OCI-LY1 (cell line): ENCODE measurements at regions not wholly inside any gene's neighbourhood (a gene's known extent, or its start where the extent isn't known, plus 50 kb on each side); places are given as distances from the start of the nearest gene placed in this dataset.
"Not testable (repeated sequence)": the region's sequence is repeated elsewhere in the genome, so short reads cannot be mapped to it uniquely, and the experiment has no call there.

Source experiments
- H2AFZ ChIP-seq: fragments of 200-600 bp; sonication (generic), shearing (Covaris generic); 2 replicates; pipeline ENCODE4 v1.6.0; 2014; ENCODE audit warnings: antibody characterized with exemption, mild to moderate bottlenecking, low read length
- H3F3A ChIP-seq: fragments of 200-600 bp; sonication (generic), shearing (Covaris generic); 2 replicates; pipeline ENCODE4 v1.6.0; 2014; ENCODE audit warnings: mild to moderate bottlenecking, antibody characterized with exemption, low read length, moderate library complexity; ENCODE audit not compliant: insufficient read depth
- H3K27ac ChIP-seq: fragments of 200-600 bp; sonication (generic); 2 replicates; pipeline ENCODE4 v1.5.1; 2014; ENCODE audit warnings: low read length, mixed run types, mild to moderate bottlenecking, low read depth; ENCODE audit not compliant: poor library complexity, severe bottlenecking
- H3K27me3 ChIP-seq: fragments of 200-600 bp; sonication (generic); 2 replicates; pipeline ENCODE4 v1.6.0; 2014; ENCODE audit warnings: antibody characterized with exemption, mild to moderate bottlenecking, low read length, moderate library complexity; ENCODE audit not compliant: insufficient read depth
- H3K36me3 ChIP-seq: fragments of 200-600 bp; sonication (generic); 2 replicates; pipeline ENCODE4 v1.6.1; 2014; ENCODE audit warnings: mild to moderate bottlenecking, antibody characterized with exemption, low read length, moderate library complexity, mixed read lengths; ENCODE audit not compliant: insufficient read depth
- H3K4me1 ChIP-seq: fragments of 200-600 bp; sonication (generic); 2 replicates; pipeline ENCODE4 v1.5.1; 2014; ENCODE audit warnings: mild to moderate bottlenecking, low read length, moderate library complexity; ENCODE audit not compliant: insufficient read depth, severe bottlenecking
- H3K4me2 ChIP-seq: fragments of 200-600 bp; sonication (generic), shearing (Covaris generic); 2 replicates; pipeline ENCODE4 v1.6.1; 2014; ENCODE audit warnings: low read length
- H3K4me3 ChIP-seq: fragments of 200-600 bp; sonication (generic); 2 replicates; pipeline ENCODE4 v1.5.1; 2014; ENCODE audit warnings: low read length, low read depth, mild to moderate bottlenecking, mixed read lengths; ENCODE audit not compliant: poor library complexity, severe bottlenecking
- H3K79me2 ChIP-seq: fragments of 200-600 bp; shearing (Covaris generic); 2 replicates; pipeline ENCODE4 v1.6.1; 2016; ENCODE audit warnings: mixed run types, low read length, mixed read lengths; ENCODE audit not compliant: insufficient read depth
- H3K9ac ChIP-seq: fragments of 200-600 bp; sonication (generic), shearing (Covaris generic); 2 replicates; pipeline ENCODE4 v1.6.1; 2014; ENCODE audit warnings: mild to moderate bottlenecking, low read length, mixed read lengths
- H3K9me2 ChIP-seq: fragments of 200-600 bp; sonication (generic), shearing (Covaris generic); 2 replicates; pipeline ENCODE4 v1.6.1; 2014; ENCODE audit warnings: low read depth, mild to moderate bottlenecking, low read length, mixed read lengths
- H3K9me3 ChIP-seq: fragments of 200-600 bp; shearing (Covaris generic); 2 replicates; pipeline ENCODE4 v1.6.1; 2014; ENCODE audit warnings: low read length, mixed read lengths
- H4K20me1 ChIP-seq: fragments of 200-600 bp; sonication (generic), shearing (Covaris generic); 2 replicates; pipeline ENCODE4 v1.6.0; 2016; ENCODE audit warnings: mild to moderate bottlenecking, low read length; ENCODE audit not compliant: insufficient read depth
- EZH2 ChIP-seq: fragments of 200-600 bp; sonication (generic), shearing (Covaris generic); IDR thresholded peaks from 2 replicates; pipeline ENCODE4 v1.8.0; 2017; ENCODE audit warnings: borderline replicate concordance, mixed run types, mild to moderate bottlenecking, antibody characterized with exemption, low read length, moderate library complexity, mixed read lengths
- TF ChIP-seq, protein P1 (sequence below): fragments of 200-600 bp; sonication (generic), shearing (Covaris generic); IDR thresholded peaks from 2 replicates; pipeline ENCODE4 v1.5.1; 2017; ENCODE audit warnings: mild to moderate bottlenecking, antibody characterized with exemption, low read length, moderate library complexity, mixed read lengths

DNA sequence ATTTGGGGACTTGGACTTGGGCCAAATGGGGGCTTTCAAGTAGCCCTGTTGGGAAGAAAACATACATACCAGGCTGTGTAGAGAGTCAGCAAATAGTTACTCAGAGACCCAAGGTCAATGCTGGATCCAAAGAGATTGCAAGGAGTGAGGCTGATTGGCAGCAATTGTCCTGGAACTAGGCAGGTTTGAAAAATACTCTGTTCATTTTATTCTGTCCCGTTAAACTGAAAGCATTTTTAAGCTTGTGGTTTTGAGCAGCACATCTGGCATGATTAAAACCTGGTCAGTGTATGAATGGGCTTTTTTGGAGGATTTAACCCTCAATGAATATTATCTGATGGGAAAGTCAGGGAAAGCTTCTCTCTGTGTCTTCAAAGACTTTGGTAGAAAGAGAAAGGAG, 294.3 kb upstream of the BOD1L1 start:
- Histone ChIP-seq H3K9ac (no peak overlapping the region), H2AFZ (no peak overlapping the region), H3K9me2 (no peaks in the 10 kb centered on the region), H3K4me3 (no peak overlapping the region), H3K4me2 (no peak overlapping the region), H4K20me1 (no peaks in the 10 kb centered on the region), H3K4me1 (no peaks in the 10 kb centered on the region), H3F3A (no peaks in the 10 kb centered on the region), H3K27ac (no peak overlapping the region), H3K27me3 (no peaks in the 10 kb centered on the region), H3K79me2 (no peaks in the 10 kb centered on the region), H3K9me3 (no peaks in the 10 kb centered on the region), H3K36me3 (no peaks in the 10 kb centered on the region)
- TF ChIP-seq, protein P1, sequence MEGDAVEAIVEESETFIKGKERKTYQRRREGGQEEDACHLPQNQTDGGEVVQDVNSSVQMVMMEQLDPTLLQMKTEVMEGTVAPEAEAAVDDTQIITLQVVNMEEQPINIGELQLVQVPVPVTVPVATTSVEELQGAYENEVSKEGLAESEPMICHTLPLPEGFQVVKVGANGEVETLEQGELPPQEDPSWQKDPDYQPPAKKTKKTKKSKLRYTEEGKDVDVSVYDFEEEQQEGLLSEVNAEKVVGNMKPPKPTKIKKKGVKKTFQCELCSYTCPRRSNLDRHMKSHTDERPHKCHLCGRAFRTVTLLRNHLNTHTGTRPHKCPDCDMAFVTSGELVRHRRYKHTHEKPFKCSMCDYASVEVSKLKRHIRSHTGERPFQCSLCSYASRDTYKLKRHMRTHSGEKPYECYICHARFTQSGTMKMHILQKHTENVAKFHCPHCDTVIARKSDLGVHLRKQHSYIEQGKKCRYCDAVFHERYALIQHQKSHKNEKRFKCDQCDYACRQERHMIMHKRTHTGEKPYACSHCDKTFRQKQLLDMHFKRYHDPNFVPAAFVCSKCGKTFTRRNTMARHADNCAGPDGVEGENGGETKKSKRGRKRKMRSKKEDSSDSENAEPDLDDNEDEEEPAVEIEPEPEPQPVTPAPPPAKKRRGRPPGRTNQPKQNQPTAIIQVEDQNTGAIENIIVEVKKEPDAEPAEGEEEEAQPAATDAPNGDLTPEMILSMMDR: no peak
- TF ChIP-seq EZH2: no peak

DNA sequence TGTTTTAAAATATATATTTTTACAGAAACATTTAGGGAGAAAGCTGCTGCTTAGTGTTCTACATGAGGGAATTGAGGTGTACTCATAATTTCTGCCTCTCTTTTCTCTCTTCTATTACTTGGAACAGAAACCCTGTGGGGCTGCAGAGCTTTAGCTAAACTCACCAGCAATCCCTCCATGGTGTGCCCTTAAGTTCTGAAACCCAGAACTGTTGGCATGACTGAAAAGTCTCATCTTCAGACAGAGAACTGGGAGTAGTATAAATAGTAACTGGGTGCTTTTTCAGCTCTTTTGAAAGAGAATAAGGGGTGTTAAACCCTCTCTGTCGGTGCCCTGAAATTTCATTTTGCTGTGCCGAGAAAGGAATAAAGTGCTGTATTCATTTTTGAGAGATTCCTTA, 294.9 kb upstream of the BOD1L1 start:
- H3K9ac ChIP-seq: no peak overlapping the region

DNA sequence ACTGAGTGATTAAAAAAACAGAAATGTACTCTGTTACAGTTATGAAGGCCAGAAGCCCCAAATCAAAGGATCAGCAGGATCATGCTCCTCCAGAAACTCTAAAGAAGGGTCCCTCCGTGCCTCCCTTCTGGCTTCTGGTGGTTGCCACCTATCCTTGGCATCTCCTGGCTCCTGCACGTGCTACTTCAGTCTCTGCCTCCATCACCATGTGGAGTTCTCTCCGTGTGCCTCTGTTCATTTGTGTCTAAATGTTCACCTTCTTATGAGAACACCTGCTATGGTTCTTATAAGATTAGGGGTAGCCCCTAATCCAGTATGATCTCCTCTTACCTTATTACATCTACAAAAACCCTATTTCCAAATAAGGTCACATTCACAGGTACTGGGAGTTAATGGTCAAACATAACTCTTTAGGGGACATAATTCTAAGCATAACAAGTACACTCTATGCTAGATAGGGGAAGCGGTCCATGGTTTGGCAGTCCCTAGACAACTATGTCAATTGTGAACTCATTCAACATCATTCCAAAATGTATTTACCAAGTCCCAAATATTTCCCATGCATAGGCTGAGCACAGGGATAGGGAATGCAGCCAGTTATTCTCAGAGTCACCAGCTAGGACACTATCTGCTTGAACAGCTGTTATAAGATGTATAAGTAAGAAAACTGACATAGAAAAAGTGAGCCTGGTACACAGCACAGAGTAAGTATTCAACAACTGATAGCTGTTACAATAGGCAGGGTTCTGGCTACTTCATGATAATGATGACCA, 295.5 kb upstream of the BOD1L1 start:
- H4K20me1 ChIP-seq: no peaks in the 10 kb centered on the region
- H3K4me1 ChIP-seq: no peaks in the 10 kb centered on the region
- H3K27ac ChIP-seq: no peak overlapping the region
- H3K9ac ChIP-seq: no peak overlapping the region
- H3K36me3 ChIP-seq: no peaks in the 10 kb centered on the region
- H2AFZ ChIP-seq: no peak overlapping the region
- H3F3A ChIP-seq: no peaks in the 10 kb centered on the region
- TF ChIP-seq, protein P1: no peak
- no peak for TF ChIP-seq EZH2
- H3K4me2 ChIP-seq: no peak overlapping the region
- H3K79me2 ChIP-seq: no peaks in the 10 kb centered on the region
- H3K9me2 ChIP-seq: no peaks in the 10 kb centered on the region
- no peaks in the 10 kb centered on the region for H3K27me3 ChIP-seq
- no peak overlapping the region for H3K4me3 ChIP-seq
- H3K9me3 ChIP-seq: no peaks in the 10 kb centered on the region

More for the DNA sequence above, 294.9 kb upstream of the BOD1L1 start:
- Histone ChIP-seq H3K36me3 (no peaks in the 10 kb centered on the region), H3K4me1 (no peaks in the 10 kb centered on the region), H3K79me2 (no peaks in the 10 kb centered on the region), H3K27ac (no peak overlapping the region), H4K20me1 (no peaks in the 10 kb centered on the region), H3K4me3 (no peak overlapping the region), H3F3A (no peaks in the 10 kb centered on the region), H2AFZ (no peak overlapping the region), H3K4me2 (no peak overlapping the region), H3K9me3 (no peaks in the 10 kb centered on the region), H3K9me2 (no peaks in the 10 kb centered on the region), H3K27me3 (no peaks in the 10 kb centered on the region)
- TF ChIP-seq, protein P1: no peak
- TF ChIP-seq EZH2: no peak

DNA sequence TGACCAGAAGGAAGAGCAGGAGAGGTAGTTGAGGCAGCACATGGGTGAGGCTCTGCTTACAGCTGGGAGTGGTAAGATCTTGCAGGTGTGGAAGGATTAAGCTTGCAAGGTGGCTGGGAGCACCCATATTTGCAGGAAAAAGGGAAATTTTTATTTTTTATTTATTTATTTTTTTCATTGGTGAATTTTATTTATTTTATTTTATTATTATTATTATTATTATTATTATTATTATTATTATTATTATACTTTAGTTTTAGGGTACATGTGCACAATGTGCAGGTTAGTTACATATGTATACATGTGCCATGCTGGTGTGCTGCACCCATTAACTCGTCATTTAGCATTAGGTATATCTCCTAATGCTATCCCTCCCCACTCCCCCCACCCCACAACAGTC, 297.4 kb upstream of the BOD1L1 start:
- not testable (repeated sequence) for H3K9ac ChIP-seq, H3K79me2 ChIP-seq, H3K27ac ChIP-seq, H3K27me3 ChIP-seq, H4K20me1 ChIP-seq, H3K4me1 ChIP-seq, H3K9me3 ChIP-seq, H2AFZ ChIP-seq, H3F3A ChIP-seq, H3K9me2 ChIP-seq, H3K4me3 ChIP-seq, H3K36me3 ChIP-seq, H3K4me2 ChIP-seq
